H1 (cell line): ENCODE measurements at regions not wholly inside any gene's neighbourhood (a gene's known extent, or its start where the extent isn't known, plus 50 kb on each side); places are given as distances from the start of the nearest gene placed in this dataset.

Experiments used
- ASH2L ChIP-seq: fragments of 200-600, 300-600 bp; sonication (generic); IDR thresholded peaks from one replicate; pipeline ENCODE4 v1.7.1; 2017; ENCODE audit warnings: low read length
- BCL11A ChIP-seq, 2 experiments: IDR thresholded peaks; one replicate each; pipeline ENCODE4 v1.6.1; 2011; ENCODE audit warnings: low read depth in 2 of 2, low read length in 2 of 2, mild to moderate bottlenecking in 2 of 2
- CHD2 ChIP-seq: IDR thresholded peaks from 2 replicates; pipeline ENCODE4 v1.6.1; 2012; ENCODE audit warnings: low read length, improper control_type of control experiment
- EP300 ChIP-seq, 2 experiments: IDR thresholded peaks; 1 replicate in 1 of 2; 2 replicates in 1 of 2; pipeline ENCODE4 v1.6.1; 2011 to 2012; ENCODE audit warnings: low read depth in 2 of 2, low read length in 2 of 2, mild to moderate bottlenecking in 2 of 2, borderline replicate concordance in 1 of 2, inconsistent platforms in 1 of 2, moderate library complexity in 1 of 2
- KDM4A ChIP-seq: IDR thresholded peaks from one replicate; pipeline ENCODE4 v1.7.1; 2012; ENCODE audit warnings: low read depth, mild to moderate bottlenecking, moderate library complexity, low read length, inconsistent platforms; ENCODE audit not compliant: severe bottlenecking
- RBBP5 ChIP-seq: IDR thresholded peaks from 2 replicates; pipeline ENCODE4 v1.7.1; 2012; ENCODE audit warnings: low read depth, mild to moderate bottlenecking, inconsistent platforms, low read length, moderate library complexity, borderline replicate concordance
- ZNF274 ChIP-seq: IDR thresholded peaks from 2 replicates; pipeline ENCODE4 v1.7.0; 2012; ENCODE audit warnings: low read length, borderline replicate concordance; ENCODE audit errors: extremely low read depth

DNA sequence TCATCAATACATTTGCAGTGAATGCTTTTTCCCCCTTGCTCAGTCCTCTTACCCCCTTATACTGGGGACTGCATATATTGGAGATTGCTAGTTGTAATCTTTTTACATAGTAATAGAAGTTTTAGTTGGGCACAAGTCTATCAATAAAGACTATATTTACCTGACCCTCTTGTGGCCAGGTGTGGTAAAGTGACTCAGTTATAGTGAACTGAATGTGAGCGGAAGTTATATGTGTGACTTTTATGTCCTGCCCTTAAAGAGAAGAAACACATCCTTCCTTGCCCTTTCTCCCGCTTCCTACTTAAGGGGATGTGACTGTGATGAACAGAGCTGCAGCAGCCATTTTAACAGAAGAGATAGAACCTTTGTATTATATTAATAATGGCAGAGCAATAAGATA lies 362.0 kb downstream of the METTL15 start (continued):
- TF ChIP-seq EP300 (IDR thresholded peaks at IDR 0.05; ENCODE audit: borderline replicate concordance in 1 of 2, low read depth in 2 of 2, low read length in 2 of 2) (no peak), CHD2 (no peak), BCL11A (IDR thresholded peaks at IDR 0.05; ENCODE audit: low read depth in 2 of 2, low read length in 2 of 2) (no peak), RBBP5 (no peak), ASH2L (no peak), KDM4A (no peak), ZNF274 (no peak)
